HG02610 (cell line): ENCODE measurements at regions not wholly inside any gene's neighbourhood (a gene's known extent, or its start where the extent isn't known, plus 50 kb on each side); places are given as distances from the start of the nearest gene placed in this dataset.

Experiments used
- ATAC-seq: cut with Tn5 transposase; IDR thresholded peaks from one replicate; pipeline ENCODE4 v1.9.1; 2021; ENCODE audit warnings: mild to moderate bottlenecking, moderate library complexity; ENCODE audit not compliant: unreplicated experiment

- ATAC-seq: no peak
Measured at GRCh38 chr9:90948156-90948555, 146.5 kb downstream of the SYK start.

GRCh38 chr9:90950600-90950999 is 149.0 kb downstream of the SYK start:
- no peak for ATAC-seq

GRCh38 chr9:90953200-90953599 is 151.6 kb downstream of the SYK start:
- ATAC-seq: no peak

GRCh38 chr9:90953805-90954204 is 152.2 kb downstream of the SYK start:
- no peak for ATAC-seq

- ATAC-seq: no peak
Measured at GRCh38 chr9:90956026-90956810, 154.6 kb downstream of the SYK start.

- ATAC-seq: no peak
Measured at GRCh38 chr9:90958328-90958727, 156.7 kb downstream of the SYK start.

- no peak for ATAC-seq
Measured at GRCh38 chr9:90960941-90961340, 159.3 kb downstream of the SYK start.

- ATAC-seq: no peak
Measured at GRCh38 chr9:90961375-90961774, 159.8 kb downstream of the SYK start.

- ATAC-seq: no peak
Measured at GRCh38 chr9:90964101-90965020, 162.7 kb downstream of the SYK start.

GRCh38 chr9:90965226-90966030 is 163.8 kb downstream of the SYK start:
- ATAC-seq: no peak

- no peak for ATAC-seq
Measured at GRCh38 chr9:90966031-90966290, 164.3 kb downstream of the SYK start.

- ATAC-seq: no peak
Measured at GRCh38 chr9:90966480-90967144, 165.0 kb downstream of the SYK start.

- no peak for ATAC-seq
Measured at GRCh38 chr9:90967145-90967538, 165.5 kb downstream of the SYK start.

GRCh38 chr9:90969021-90969675 is 167.5 kb downstream of the SYK start:
- no peak for ATAC-seq

GRCh38 chr9:90970608-90971007 is 169.0 kb downstream of the SYK start:
- no peak for ATAC-seq

- no peak for ATAC-seq
Measured at GRCh38 chr9:90972057-90972456, 170.4 kb downstream of the SYK start.

GRCh38 chr9:90974016-90974415 is 172.4 kb downstream of the SYK start:
- ATAC-seq: no peak

- no peak for ATAC-seq
Measured at GRCh38 chr9:90974643-90975245, 173.1 kb downstream of the SYK start.

- ATAC-seq: no peak
Measured at GRCh38 chr9:90975781-90976538, 174.3 kb downstream of the SYK start.
